GM10266 (cell line): ENCODE measurements at regions not wholly inside any gene's neighbourhood (a gene's known extent, or its start where the extent isn't known, plus 50 kb on each side); places are given as distances from the start of the nearest gene placed in this dataset.

Experiments used
- DNase-seq: peaks from one replicate; pipeline ENCODE4 v3.0.0; 2012; ENCODE audit errors: extremely low spot score
- TF ChIP-seq, protein P1 (sequence below): IDR thresholded peaks from 2 replicates; pipeline ENCODE4 v1.5.1; 2012; ENCODE audit warnings: mild to moderate bottlenecking, low read depth; ENCODE audit not compliant: control insufficient read depth, insufficient read depth; ENCODE audit errors: missing control alignments

DNA sequence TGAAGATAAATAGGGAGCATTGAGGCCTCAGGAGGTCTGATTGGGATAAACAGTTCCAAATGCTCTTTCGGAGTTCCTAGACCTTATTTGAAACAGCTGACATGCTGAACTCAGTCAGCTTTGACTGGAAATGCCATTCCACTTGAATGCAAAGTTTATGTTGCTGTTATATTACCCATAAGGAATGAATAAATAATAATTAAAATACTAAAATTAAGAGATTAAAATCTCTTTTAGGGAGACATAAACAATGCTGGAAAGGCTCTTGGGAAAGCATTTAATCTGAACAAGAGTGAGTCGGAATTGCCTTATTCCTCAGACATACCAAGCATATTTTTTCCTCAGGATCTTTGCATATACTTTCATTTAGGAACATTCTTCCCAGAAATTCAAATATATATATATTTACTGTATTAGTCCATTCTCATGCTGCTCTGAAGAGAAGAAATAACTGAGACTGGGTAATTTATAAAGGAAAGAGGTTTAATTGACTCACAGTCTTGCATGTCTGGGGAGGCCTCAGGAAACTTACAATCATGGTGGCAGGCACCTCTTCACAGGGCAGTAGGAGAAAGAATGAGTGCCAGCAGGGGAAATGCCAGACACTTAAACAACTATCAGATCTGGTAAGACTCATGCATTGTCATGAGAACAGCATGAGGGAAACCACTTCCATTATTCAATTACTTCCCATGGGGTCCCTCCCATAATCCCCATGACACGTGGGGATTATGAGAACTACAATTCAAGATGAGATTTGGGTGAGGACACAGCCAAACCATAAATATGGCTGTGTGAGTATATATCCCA, 318.2 kb upstream of the PLXNA2 start:
- TF ChIP-seq, protein P1, sequence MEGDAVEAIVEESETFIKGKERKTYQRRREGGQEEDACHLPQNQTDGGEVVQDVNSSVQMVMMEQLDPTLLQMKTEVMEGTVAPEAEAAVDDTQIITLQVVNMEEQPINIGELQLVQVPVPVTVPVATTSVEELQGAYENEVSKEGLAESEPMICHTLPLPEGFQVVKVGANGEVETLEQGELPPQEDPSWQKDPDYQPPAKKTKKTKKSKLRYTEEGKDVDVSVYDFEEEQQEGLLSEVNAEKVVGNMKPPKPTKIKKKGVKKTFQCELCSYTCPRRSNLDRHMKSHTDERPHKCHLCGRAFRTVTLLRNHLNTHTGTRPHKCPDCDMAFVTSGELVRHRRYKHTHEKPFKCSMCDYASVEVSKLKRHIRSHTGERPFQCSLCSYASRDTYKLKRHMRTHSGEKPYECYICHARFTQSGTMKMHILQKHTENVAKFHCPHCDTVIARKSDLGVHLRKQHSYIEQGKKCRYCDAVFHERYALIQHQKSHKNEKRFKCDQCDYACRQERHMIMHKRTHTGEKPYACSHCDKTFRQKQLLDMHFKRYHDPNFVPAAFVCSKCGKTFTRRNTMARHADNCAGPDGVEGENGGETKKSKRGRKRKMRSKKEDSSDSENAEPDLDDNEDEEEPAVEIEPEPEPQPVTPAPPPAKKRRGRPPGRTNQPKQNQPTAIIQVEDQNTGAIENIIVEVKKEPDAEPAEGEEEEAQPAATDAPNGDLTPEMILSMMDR = no peak
- DNase-seq = no peak

DNA sequence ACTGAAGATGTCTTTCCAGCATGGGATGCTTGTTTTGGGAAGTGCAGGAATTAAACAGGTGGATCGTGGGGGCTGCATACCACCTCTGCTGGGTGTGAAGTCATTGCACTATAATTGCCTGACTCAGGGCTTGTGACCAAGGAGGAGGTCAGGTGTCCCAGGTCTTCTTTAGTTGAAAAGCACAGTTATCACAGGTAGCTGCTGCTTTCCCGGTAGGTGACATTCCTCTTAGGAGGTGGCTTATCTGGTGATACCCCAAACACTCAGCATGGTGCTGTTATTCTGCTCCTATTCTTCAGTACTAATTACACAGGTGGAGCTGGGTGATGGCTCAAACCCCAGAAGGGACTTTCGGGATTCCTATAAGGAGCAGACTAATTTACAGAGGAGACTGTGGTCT, 320.3 kb upstream of the PLXNA2 start:
- TF ChIP-seq, protein P1 = no peak
- DNase-seq = no peak

DNA sequence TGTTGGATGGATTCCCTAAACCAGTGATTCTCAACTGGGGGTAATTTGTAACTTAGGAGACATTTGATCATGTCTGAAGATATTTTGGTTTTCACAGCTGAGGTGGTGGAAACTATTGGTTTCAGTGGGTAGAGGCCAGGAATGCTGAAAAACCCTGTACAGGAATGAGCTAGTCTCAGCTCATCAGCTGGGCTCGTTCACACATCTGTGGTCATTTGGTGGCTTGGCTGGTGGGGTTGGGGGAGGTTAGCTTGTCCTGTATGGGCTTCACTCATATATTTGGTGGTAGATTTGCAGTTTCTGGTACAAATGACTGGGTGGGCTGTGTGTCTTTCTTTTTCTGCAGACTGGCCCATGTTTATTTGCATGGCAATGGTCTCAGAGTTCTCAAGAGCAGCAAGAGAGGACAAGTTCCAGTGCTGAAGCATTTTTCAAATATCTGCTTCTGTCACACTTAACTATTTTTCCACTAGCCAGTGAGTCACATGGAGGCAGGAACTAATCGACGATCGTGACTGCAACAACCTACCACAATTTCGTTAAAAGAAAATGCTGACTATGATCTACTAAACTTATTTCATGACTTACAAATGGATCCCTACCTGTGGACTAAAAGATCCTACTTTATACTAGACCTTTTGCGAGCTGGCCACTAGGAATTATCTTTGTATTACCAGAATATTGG, 321.7 kb upstream of the PLXNA2 start:
- no peak for DNase-seq
- TF ChIP-seq, protein P1 = no peak

DNA sequence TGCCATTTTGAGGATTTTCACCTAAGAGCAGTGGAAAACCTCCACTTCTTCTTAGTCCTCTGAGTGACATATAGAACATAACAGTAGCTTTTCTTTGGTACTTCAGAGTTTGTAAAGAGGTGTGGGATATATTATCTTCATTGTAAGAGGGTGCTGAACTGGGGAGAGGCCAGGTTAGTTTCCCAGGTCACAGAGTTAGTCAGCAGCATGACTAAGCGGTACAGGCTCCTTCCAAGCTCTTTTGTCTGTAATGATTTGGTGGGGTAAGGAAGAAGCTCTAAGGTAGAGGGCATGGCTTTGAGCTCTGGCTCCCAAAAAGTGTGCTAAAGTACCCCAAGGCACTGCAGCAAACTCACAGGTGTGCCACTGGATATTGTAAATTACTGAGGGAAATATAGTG, 325.0 kb upstream of the PLXNA2 start:
- TF ChIP-seq, protein P1 = no peak

DNA sequence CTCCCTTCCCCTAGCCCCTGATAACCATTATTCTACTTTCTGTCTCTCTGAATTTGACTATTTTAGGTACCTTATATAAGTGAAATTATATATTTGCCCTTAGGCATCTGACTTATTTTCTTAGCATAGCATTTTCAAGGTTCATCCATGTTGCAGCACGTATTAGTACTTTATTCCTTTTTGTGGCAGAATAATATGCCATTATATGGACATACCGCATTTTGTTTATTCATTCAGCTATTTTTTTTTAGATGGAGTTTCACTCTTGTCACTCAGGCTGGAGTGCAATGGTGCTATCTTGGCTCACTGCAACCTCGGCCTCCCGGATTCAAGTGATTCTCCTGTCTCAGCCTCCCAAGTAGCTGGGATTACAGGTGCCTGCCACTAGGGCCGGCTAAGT, 326.2 kb upstream of the PLXNA2 start:
- TF ChIP-seq, protein P1 = no peak
- DNase-seq = no peak

More for the DNA sequence above, 325.0 kb upstream of the PLXNA2 start:
- DNase-seq = no peak

DNA sequence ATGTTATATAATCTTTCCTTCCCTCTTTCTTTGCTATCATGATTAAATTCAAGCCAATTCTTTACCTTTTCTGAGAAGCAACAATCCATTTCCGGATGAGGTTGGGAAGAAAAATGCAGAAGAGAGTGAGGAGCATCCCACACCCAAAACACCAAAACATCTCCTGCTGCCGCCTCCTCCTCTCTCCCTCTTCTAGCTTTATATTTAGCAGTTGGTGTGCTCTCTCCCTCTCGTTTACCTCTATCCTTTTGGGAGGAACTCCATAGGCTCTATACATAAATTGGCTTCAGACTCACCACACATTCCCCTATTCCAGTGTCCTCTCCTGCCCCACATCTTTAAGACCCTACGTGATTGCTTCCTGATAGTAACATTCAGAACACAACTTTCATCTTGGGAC, 332.2 kb upstream of the PLXNA2 start:
- DNase-seq = no peak
- TF ChIP-seq, protein P1 = no peak

DNA sequence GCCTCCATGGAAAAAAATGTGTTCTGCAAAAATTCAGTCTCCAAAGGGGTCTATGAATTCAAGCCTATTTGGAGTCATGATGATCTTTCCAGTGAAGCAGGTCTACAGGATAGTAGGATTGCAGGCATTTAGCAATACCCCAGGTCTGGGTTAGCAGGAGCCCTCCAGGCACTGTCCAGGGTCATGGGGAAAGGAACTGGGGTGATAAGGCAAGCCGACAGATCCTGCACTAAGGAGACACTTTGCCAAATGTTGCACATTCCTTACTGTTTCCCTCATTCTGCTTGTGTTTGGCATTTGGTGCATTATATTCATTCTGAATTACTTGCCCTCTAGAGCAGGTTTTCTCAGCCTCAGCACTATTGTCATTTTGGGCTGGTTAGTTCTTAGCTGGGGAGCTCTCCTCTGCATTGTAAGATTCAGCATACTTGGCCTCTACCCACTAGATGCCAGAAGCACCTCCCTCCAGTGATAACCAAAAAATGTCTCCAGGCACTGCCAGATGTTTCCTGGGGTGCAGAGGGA, 333.3 kb upstream of the PLXNA2 start:
- no peak for DNase-seq
- TF ChIP-seq, protein P1 = no peak
